ENCODE measurements at regions not wholly inside any gene's neighbourhood (a gene's known extent, or its start where the extent isn't known, plus 50 kb on each side); places are given as distances from the start of the nearest gene placed in this dataset.

DNA sequence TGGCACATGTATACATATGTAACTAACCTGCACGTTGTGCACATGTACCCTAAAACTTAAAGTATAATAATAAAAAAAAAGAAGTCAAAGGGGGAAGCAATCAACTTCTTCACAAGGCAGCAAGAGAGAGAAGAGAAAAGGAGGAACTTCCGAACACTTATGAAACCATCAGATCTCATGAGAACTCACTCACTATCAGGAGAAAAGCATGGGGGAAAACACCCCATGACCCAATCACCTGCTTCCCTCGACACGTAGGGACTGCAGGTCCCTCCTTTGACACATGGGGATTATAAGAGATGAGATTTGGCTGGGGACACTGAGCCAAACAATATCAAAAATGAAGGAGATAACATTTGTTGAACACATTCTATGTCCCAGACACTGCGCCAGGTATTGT, 94.8 kb upstream of the PHACTR1 start:
- H3K4me2 ChIP-seq (ENCODE audit: insufficient read depth in 1 of 2, low read depth in 2 of 2, low read length in 2 of 2) = no peak overlapping the region
- H2AFZ ChIP-seq (ENCODE audit: low read length) = no peak overlapping the region
- H3K9me3 ChIP-seq (ENCODE audit: insufficient read depth in 2 of 2, low read depth in 1 of 2, low read length in 1 of 2) = no peaks in the 10 kb centered on the region
- no peaks in the 10 kb centered on the region for H3K36me3 ChIP-seq (ENCODE audit: control insufficient read depth in 2 of 4, insufficient read depth in 4 of 4, low read length in 3 of 4)
- FAIRE-seq (no peak), DNase-seq (ENCODE audit: low read depth in 1 of 2, low spot score in 2 of 2) (no peak)
- H4K8ac ChIP-seq (ENCODE audit: extremely low read depth, insufficient read depth, low read length) = no peak overlapping the region
- no peaks in the 10 kb centered on the region for H3K4me1 ChIP-seq (replicated peaks in 1 of 4; ENCODE audit: control insufficient read depth in 3 of 4, insufficient read depth in 4 of 4, low read length in 3 of 4)
- no peaks in the 10 kb centered on the region for H3K23me2 ChIP-seq (ENCODE audit: low read depth, low read length)
- H3K27ac ChIP-seq (ENCODE audit: low read depth, low read length) = no peak overlapping the region
- POLR2A ChIA-PET (ENCODE audit: partially characterized antibody) = no interaction called here
- no peak overlapping the region for H3K4me3 ChIP-seq (ENCODE audit: extremely low read depth in 1 of 4, insufficient read depth in 2 of 4, low read depth in 3 of 4, low read length in 4 of 4)
- no peaks in the 10 kb centered on the region for H3K27me3 ChIP-seq (replicated peaks in 1 of 4; ENCODE audit: control insufficient read depth in 3 of 4, extremely low read depth in 1 of 4, insufficient read depth in 3 of 4, low read length in 3 of 4)
- H2BK12ac ChIP-seq (ENCODE audit: low read depth, low read length) = no peak overlapping the region
- H3K14ac ChIP-seq (ENCODE audit: insufficient read length) = no peak overlapping the region
- no peak overlapping the region for H2BK120ac ChIP-seq (replicated peaks; ENCODE audit: low read depth, low read length)
- no peak overlapping the region for H3K9ac ChIP-seq (replicated peaks in 1 of 4; ENCODE audit: extremely low read depth in 1 of 4, low read depth in 3 of 4, low read length in 3 of 4)
- no peaks in the 10 kb centered on the region for H3K79me1 ChIP-seq (ENCODE audit: low read depth, low read length)
- H3K4ac ChIP-seq (replicated peaks; ENCODE audit: insufficient read length, low read depth, low read length) = no peak overlapping the region
- H3K79me2 ChIP-seq (ENCODE audit: control insufficient read depth in 1 of 2, insufficient read depth in 2 of 2, low read length in 2 of 2) = no peaks in the 10 kb centered on the region
- no peak overlapping the region for H2BK15ac ChIP-seq (ENCODE audit: low read length)
- TF ChIP-seq CBX5 (IDR thresholded peaks at IDR 0.05; ENCODE audit: low read depth, low read length) (no peak), SIN3A (conservative IDR thresholded peaks at IDR 0.05 in 1 of 2, IDR thresholded peaks at IDR 0.05 in 1 of 2; ENCODE audit: low read depth in 1 of 2, low read length in 2 of 2) (no peak), EGR1 (IDR thresholded peaks at IDR 0.05; ENCODE audit: borderline replicate concordance, low read depth, low read length) (no peak), TBP (IDR thresholded peaks at IDR 0.05; ENCODE audit: low read depth, low read length) (no peak), SAP30 (IDR thresholded peaks at IDR 0.05; ENCODE audit: insufficient read depth, insufficient replicate concordance, low read length) (no peak), TAF1 (IDR thresholded peaks at IDR 0.05; ENCODE audit: low read depth, low read length) (no peak), KDM4A (IDR thresholded peaks at IDR 0.05; ENCODE audit: low read depth, low read length, severe bottlenecking) (no peak), CTBP2 (IDR thresholded peaks at IDR 0.05; ENCODE audit: borderline replicate concordance, insufficient read depth, insufficient read length, low read length) (no peak), FOSL1 (IDR thresholded peaks at IDR 0.05; ENCODE audit: insufficient read depth, low read depth, low read length) (no peak), KDM5A (IDR thresholded peaks at IDR 0.05; ENCODE audit: low read length) (no peak), CREB1 (IDR thresholded peaks at IDR 0.05) (no peak), GTF2F1 (IDR thresholded peaks at IDR 0.05; ENCODE audit: borderline replicate concordance, low read depth, low read length) (no peak), JUN (IDR thresholded peaks at IDR 0.05; ENCODE audit: low read depth, low read length) (no peak), SP2 (IDR thresholded peaks at IDR 0.05; ENCODE audit: low read length) (no peak), ZNF274 (IDR thresholded peaks at IDR 0.05; ENCODE audit: borderline replicate concordance, extremely low read depth, low read length) (no peak), BACH1 (IDR thresholded peaks at IDR 0.05; ENCODE audit: low read length) (no peak)
- H2BK5ac ChIP-seq (ENCODE audit: low read depth, low read length) = no peak overlapping the region
- no peak overlapping the region for H3K23ac ChIP-seq (ENCODE audit: insufficient read length)
- no peak overlapping the region for H3K56ac ChIP-seq (replicated peaks; ENCODE audit: insufficient read length, low read depth, low read length)
- H2BK20ac ChIP-seq (ENCODE audit: low read length) = no peak overlapping the region
- WGBS, 2 experiments (ENCODE audit: extremely low coverage in 1 of 2, insufficient coverage in 1 of 2, insufficient read length in 1 of 2, insufficient replicate concordance in 2 of 2, low coverage in 1 of 2, low lambda C conversion rate in 2 of 2, missing lambda C conversion rate in 1 of 2) = 86% methylated on average over 5 of the region's 5 CpGs; no CpG with 5 or more reads in 1 of the 2 experiments
- H2AK5ac ChIP-seq (ENCODE audit: low read depth, low read length) = no peak overlapping the region
- H4K91ac ChIP-seq (replicated peaks; ENCODE audit: insufficient read length, low read length) = no peak overlapping the region
- no peak overlapping the region for H4K5ac ChIP-seq (ENCODE audit: insufficient read length, low read depth, low read length)
- CTCF ChIA-PET (ENCODE audit: partially characterized antibody) = no interaction called here
- no peaks in the 10 kb centered on the region for H4K20me1 ChIP-seq (replicated peaks in 1 of 2; ENCODE audit: control insufficient read depth in 1 of 2, insufficient read depth in 2 of 2, low read length in 2 of 2)
- no peak overlapping the region for H3K18ac ChIP-seq (ENCODE audit: extremely low read depth, low read length)

All from H1 (cell line).